Panc1 (cell line): ENCODE measurements at regions not wholly inside any gene's neighbourhood (a gene's known extent, or its start where the extent isn't known, plus 50 kb on each side); places are given as distances from the start of the nearest gene placed in this dataset.

ENCODE experiments used
- POLR2AphosphoS5 ChIP-seq: IDR thresholded peaks from 2 replicates; pipeline ENCODE4 v1.6.1; 2012; ENCODE audit warnings: mild to moderate bottlenecking, low read depth, low read length, moderate library complexity
- TCF7L2 ChIP-seq: IDR thresholded peaks from 2 replicates; pipeline ENCODE4 v1.6.1; 2011; ENCODE audit warnings: mild to moderate bottlenecking, low read depth, low read length, inconsistent platforms
- TF ChIP-seq, protein P1 (sequence below): fragments of 450-650 bp; IDR thresholded peaks from 2 replicates; pipeline ENCODE4 v1.5.1; 2017; ENCODE audit warnings: mild to moderate bottlenecking

DNA sequence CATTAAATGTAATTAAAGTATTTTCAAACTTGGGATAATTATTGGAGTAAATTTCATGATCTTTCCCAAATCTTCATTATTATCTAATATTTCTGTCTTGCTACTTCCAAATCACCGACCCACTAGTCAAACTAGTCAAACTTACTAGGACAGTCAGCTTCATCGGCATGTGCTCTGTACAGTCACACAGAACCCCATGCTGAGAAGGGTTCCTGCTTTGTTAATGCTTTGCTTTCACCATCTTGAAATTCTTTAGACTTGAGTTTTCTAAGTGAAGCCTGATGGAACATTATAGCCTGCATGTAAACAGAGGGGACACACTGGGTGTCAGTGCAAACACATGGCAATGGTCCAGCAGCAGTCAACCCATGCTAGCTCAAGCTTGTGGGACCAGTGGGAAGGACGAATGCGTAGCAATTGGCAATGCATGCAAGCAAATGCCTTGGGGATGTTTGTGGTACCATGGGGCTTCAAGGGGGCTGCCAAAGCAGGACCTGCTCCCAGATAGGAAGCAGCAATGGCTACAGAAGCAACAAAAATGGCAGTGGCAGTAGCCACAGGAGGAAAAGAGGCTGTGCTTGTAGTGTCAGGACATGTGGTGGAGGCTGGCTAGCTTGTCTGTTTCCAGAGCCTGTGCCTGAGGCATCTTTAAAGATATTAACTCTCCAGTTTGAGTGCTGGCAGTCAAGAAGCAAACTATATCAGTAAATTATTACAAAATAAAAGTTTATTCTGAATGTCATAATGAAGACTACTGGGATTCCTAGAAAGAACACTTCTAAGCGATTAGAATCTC is 441.1 kb upstream of the SEMA3D start:
- TF ChIP-seq, protein P1, sequence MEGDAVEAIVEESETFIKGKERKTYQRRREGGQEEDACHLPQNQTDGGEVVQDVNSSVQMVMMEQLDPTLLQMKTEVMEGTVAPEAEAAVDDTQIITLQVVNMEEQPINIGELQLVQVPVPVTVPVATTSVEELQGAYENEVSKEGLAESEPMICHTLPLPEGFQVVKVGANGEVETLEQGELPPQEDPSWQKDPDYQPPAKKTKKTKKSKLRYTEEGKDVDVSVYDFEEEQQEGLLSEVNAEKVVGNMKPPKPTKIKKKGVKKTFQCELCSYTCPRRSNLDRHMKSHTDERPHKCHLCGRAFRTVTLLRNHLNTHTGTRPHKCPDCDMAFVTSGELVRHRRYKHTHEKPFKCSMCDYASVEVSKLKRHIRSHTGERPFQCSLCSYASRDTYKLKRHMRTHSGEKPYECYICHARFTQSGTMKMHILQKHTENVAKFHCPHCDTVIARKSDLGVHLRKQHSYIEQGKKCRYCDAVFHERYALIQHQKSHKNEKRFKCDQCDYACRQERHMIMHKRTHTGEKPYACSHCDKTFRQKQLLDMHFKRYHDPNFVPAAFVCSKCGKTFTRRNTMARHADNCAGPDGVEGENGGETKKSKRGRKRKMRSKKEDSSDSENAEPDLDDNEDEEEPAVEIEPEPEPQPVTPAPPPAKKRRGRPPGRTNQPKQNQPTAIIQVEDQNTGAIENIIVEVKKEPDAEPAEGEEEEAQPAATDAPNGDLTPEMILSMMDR: no peak
- TF ChIP-seq POLR2AphosphoS5 (no peak), TCF7L2 (no peak)
